Lower lobe of right lung (tissue), 2 donors: ENCODE measurements at regions not wholly inside any gene's neighbourhood (a gene's known extent, or its start where the extent isn't known, plus 50 kb on each side); places are given as distances from the start of the nearest gene placed in this dataset.

Experiments used
- ATAC-seq, 2 donors: fragments of 200-7000 bp; cut with Tn5 transposase; one replicate each; pipeline ENCODE4 v1.9.1; 2020 to 2022; ENCODE audit warnings: mild to moderate bottlenecking in 2 of 2, moderate library complexity in 2 of 2
- DNase-seq: peaks from one replicate; pipeline ENCODE4 v3.0.0-alpha.2; 2020
- H3K27ac ChIP-seq: fragments of 200-600 bp; one replicate; pipeline ENCODE4 v1.8.0; 2022
- H3K27me3 ChIP-seq: fragments of 200-600 bp; one replicate; pipeline ENCODE4 v1.8.0; 2022; ENCODE audit warnings: low read depth
- H3K36me3 ChIP-seq: fragments of 200-600 bp; one replicate; pipeline ENCODE4 v1.8.0; 2022; ENCODE audit warnings: mild to moderate bottlenecking
- H3K4me1 ChIP-seq: fragments of 200-600 bp; one replicate; pipeline ENCODE4 v1.8.0; 2022
- H3K4me3 ChIP-seq: fragments of 200-600 bp; one replicate; pipeline ENCODE4 v1.8.0; 2022; ENCODE audit warnings: mild to moderate bottlenecking
- H3K9me3 ChIP-seq: fragments of 200-600 bp; one replicate; pipeline ENCODE4 v1.8.0; 2022
- intact Hi-C: fragments of 100-400 bp; cut with DNase I; formaldehyde crosslinking; loops from one replicate; pipeline ENCODE4 v1.11.0; 2022
- TF ChIP-seq, protein P1 (sequence below): fragments of 200-600 bp; IDR thresholded peaks from one replicate; pipeline ENCODE4 v1.8.0; 2022; ENCODE audit warnings: antibody characterized with exemption, mild to moderate bottlenecking
- donor health status: DM: no; HTN: yes; CAD: no; lungs with severe emphysema.

GRCh38 chr1:190880352-190880751 is 402.7 kb upstream of the BRINP3 start:
- DNase-seq (no peak), ATAC-seq (no peak)
- Histone ChIP-seq H3K27me3 (no peaks in the 10 kb centered on the region), H3K4me1 (no peaks in the 10 kb centered on the region), H3K36me3 (no peaks in the 10 kb centered on the region), H3K4me3 (no peak overlapping the region), H3K27ac (no peak overlapping the region), H3K9me3 (no peaks in the 10 kb centered on the region)
- TF ChIP-seq, protein P1, sequence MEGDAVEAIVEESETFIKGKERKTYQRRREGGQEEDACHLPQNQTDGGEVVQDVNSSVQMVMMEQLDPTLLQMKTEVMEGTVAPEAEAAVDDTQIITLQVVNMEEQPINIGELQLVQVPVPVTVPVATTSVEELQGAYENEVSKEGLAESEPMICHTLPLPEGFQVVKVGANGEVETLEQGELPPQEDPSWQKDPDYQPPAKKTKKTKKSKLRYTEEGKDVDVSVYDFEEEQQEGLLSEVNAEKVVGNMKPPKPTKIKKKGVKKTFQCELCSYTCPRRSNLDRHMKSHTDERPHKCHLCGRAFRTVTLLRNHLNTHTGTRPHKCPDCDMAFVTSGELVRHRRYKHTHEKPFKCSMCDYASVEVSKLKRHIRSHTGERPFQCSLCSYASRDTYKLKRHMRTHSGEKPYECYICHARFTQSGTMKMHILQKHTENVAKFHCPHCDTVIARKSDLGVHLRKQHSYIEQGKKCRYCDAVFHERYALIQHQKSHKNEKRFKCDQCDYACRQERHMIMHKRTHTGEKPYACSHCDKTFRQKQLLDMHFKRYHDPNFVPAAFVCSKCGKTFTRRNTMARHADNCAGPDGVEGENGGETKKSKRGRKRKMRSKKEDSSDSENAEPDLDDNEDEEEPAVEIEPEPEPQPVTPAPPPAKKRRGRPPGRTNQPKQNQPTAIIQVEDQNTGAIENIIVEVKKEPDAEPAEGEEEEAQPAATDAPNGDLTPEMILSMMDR, result no peak
- intact Hi-C loops, result no loop called here

DNA sequence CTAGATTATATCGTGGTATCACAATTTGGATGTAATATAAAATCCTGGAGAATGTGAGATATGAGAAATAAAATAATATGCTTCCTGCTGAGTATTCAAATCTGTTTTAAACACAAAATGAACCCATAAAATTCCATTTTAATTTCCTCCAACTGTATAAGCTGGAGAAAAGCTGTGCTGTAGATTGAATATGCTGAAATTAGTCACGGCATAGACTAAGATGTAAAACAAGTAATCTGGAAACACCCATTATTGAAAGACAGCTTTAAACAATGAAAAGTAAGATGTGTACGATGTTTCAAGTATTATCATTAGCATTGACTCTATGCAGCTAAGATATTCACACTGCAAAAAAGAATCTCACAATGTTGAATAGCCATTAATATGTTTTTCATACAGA is 403.4 kb upstream of the BRINP3 start:
- TF ChIP-seq, protein P1, result no peak
- H3K36me3 ChIP-seq, result no peaks in the 10 kb centered on the region
- intact Hi-C loops, result no loop called here
- H3K4me3 ChIP-seq, result no peak overlapping the region
- no peaks in the 10 kb centered on the region for H3K27me3 ChIP-seq
- H3K4me1 ChIP-seq, result no peaks in the 10 kb centered on the region
- H3K27ac ChIP-seq, result no peak overlapping the region
- H3K9me3 ChIP-seq, result no peaks in the 10 kb centered on the region
- ATAC-seq (no peak), DNase-seq (no peak)

DNA sequence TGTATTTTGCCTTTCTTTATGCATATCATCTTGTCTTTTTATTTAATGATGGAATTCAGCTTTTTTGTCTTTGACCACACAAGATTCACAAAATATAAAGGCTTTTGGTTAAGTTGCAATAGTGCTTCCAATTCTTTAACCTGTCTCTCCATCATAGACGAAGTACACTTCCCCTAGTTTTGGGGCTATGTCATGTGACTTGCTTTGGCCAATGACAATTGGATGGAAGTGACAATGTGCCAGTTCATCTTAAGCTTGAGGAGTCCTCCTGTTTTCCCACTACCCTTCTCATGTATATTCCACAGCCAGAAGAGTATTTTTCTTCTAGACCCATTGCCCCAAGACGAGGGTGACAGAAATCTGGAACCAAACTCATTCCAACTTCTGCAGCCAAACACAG is 419.6 kb upstream of the BRINP3 start:
- no peaks in the 10 kb centered on the region for H3K9me3 ChIP-seq
- H3K4me1 ChIP-seq, result no peaks in the 10 kb centered on the region
- no peaks in the 10 kb centered on the region for H3K27me3 ChIP-seq
- no peak overlapping the region for H3K27ac ChIP-seq
- no peaks in the 10 kb centered on the region for H3K36me3 ChIP-seq
- ATAC-seq (no peak), DNase-seq (no peak)
- intact Hi-C loops, result no loop called here
- TF ChIP-seq, protein P1, result no peak
- H3K4me3 ChIP-seq, result no peak overlapping the region

- no peak for ATAC-seq
- H3K27ac ChIP-seq, result no peak overlapping the region
- H3K36me3 ChIP-seq, result no peaks in the 10 kb centered on the region
- no peaks in the 10 kb centered on the region for H3K9me3 ChIP-seq
- intact Hi-C loops, result no loop called here
- H3K27me3 ChIP-seq, result no peaks in the 10 kb centered on the region
- TF ChIP-seq, protein P1, result no peak
- no peak for DNase-seq
- H3K4me3 ChIP-seq, result no peak overlapping the region
- no peaks in the 10 kb centered on the region for H3K4me1 ChIP-seq
Measured at GRCh38 chr1:190904091-190904695, 426.5 kb upstream of the BRINP3 start.

DNA sequence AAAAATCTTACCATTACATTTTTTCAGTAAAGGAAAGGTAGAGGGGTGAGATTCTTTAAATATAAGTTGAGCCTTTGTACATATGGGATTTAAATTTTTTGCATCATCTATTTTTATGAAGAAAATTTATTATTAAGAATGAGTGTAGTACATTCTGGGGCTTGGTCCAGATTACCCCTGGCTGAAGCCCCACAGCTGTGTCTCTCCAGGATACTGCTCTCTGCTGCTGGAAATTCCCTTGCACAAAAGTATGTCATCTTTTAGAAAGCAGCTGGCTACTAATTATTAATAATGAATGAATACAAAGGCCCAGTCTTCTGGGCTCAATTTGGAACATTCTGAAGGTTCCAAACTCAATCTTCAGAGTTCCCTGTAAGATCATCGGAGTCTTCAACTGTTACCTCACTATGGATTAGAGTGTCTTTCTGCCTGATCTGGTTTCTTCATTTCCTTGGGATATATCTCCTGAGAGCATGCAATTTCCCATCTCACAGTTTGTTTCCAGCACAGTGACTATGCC is 428.6 kb upstream of the BRINP3 start:
- DNase-seq (no peak), ATAC-seq (no peak)
- no peaks in the 10 kb centered on the region for H3K36me3 ChIP-seq
- TF ChIP-seq, protein P1, result no peak
- H3K9me3 ChIP-seq, result no peaks in the 10 kb centered on the region
- no peaks in the 10 kb centered on the region for H3K4me1 ChIP-seq
- H3K27ac ChIP-seq, result no peak overlapping the region
- intact Hi-C loops, result no loop called here
- no peak overlapping the region for H3K4me3 ChIP-seq
- no peaks in the 10 kb centered on the region for H3K27me3 ChIP-seq
